ENCODE measurements at regions not wholly inside any gene's neighbourhood (a gene's known extent, or its start where the extent isn't known, plus 50 kb on each side); places are given as distances from the start of the nearest gene placed in this dataset.

DNA sequence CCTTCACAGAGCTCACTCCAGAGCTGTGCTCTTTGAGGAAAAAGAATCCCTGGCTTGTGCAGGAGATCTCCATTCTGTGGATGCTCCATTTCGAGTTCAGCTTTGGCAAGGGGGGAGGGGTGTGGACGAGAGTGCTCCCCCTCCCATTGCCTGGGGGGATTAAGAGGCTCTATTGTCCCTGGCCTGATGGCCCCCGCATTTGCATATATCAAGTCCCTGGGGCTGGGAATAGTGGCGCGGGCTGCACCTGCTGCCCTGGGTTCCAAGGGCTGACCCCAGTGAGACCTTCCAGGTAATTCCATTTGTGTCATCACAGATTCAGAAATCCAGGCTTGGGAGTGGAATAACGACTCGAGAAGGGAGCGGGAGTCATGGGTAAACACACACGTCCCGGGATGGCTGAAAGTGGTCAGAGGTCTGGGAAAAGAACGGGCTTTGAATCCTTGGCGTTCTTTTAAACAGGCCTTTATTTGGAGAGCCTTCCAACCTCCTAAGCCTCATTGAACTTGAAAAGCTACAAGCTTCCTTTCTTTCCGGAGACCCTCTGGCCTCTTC is 479.3 kb downstream of the HS3ST3B1 start:
- Histone ChIP-seq H3K27ac (ENCODE audit: low read length) (no peak overlapping the region), H3F3A (ENCODE audit: insufficient read depth, low read length, poor library complexity, severe bottlenecking) (no peaks in the 10 kb centered on the region), H3K9me3 (ENCODE audit: low read length) (no peaks in the 10 kb centered on the region), H3K4me2 (ENCODE audit: low read length) (no peak overlapping the region), H4K20me1 (ENCODE audit: insufficient read depth) (no peaks in the 10 kb centered on the region), H3K9me2 (ENCODE audit: insufficient read depth, low read length) (no peaks in the 10 kb centered on the region), H3K4me3 (ENCODE audit: low read length) (no peak overlapping the region), H3K79me2 (replicated peaks; ENCODE audit: insufficient read depth, low read length) (no peaks in the 10 kb centered on the region), H3K27me3 (ENCODE audit: insufficient read depth, low read depth, low read length) (no peaks in the 10 kb centered on the region), H3K36me3 (ENCODE audit: insufficient read depth, low read length) (no peaks in the 10 kb centered on the region), H2AFZ (ENCODE audit: low read depth, low read length) (no peak overlapping the region), H3K9ac (ENCODE audit: low read length) (no peak overlapping the region)
- TF ChIP-seq MXI1 (conservative IDR thresholded peaks at IDR 0.05; ENCODE audit: poor library complexity, severe bottlenecking) (no peak), EZH2 (IDR thresholded peaks at IDR 0.05; ENCODE audit: borderline replicate concordance, insufficient read depth, low read length, poor library complexity, severe bottlenecking) (no peak), EP300 (conservative IDR thresholded peaks at IDR 0.05; ENCODE audit: poor library complexity, severe bottlenecking) (no peak), TAF1 (IDR thresholded peaks at IDR 0.05; ENCODE audit: low read depth) (no peak), RAD21 (conservative IDR thresholded peaks at IDR 0.05) (no peak), POLR2AphosphoS5 (IDR thresholded peaks at IDR 0.05) (no peak), SMC3 (conservative IDR thresholded peaks at IDR 0.05; ENCODE audit: poor library complexity) (no peak)
- TF ChIP-seq, protein P1, sequence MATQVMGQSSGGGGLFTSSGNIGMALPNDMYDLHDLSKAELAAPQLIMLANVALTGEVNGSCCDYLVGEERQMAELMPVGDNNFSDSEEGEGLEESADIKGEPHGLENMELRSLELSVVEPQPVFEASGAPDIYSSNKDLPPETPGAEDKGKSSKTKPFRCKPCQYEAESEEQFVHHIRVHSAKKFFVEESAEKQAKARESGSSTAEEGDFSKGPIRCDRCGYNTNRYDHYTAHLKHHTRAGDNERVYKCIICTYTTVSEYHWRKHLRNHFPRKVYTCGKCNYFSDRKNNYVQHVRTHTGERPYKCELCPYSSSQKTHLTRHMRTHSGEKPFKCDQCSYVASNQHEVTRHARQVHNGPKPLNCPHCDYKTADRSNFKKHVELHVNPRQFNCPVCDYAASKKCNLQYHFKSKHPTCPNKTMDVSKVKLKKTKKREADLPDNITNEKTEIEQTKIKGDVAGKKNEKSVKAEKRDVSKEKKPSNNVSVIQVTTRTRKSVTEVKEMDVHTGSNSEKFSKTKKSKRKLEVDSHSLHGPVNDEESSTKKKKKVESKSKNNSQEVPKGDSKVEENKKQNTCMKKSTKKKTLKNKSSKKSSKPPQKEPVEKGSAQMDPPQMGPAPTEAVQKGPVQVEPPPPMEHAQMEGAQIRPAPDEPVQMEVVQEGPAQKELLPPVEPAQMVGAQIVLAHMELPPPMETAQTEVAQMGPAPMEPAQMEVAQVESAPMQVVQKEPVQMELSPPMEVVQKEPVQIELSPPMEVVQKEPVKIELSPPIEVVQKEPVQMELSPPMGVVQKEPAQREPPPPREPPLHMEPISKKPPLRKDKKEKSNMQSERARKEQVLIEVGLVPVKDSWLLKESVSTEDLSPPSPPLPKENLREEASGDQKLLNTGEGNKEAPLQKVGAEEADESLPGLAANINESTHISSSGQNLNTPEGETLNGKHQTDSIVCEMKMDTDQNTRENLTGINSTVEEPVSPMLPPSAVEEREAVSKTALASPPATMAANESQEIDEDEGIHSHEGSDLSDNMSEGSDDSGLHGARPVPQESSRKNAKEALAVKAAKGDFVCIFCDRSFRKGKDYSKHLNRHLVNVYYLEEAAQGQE (IDR thresholded peaks at IDR 0.05; ENCODE audit: borderline replicate concordance): no peak
- TF ChIP-seq, protein P2, sequence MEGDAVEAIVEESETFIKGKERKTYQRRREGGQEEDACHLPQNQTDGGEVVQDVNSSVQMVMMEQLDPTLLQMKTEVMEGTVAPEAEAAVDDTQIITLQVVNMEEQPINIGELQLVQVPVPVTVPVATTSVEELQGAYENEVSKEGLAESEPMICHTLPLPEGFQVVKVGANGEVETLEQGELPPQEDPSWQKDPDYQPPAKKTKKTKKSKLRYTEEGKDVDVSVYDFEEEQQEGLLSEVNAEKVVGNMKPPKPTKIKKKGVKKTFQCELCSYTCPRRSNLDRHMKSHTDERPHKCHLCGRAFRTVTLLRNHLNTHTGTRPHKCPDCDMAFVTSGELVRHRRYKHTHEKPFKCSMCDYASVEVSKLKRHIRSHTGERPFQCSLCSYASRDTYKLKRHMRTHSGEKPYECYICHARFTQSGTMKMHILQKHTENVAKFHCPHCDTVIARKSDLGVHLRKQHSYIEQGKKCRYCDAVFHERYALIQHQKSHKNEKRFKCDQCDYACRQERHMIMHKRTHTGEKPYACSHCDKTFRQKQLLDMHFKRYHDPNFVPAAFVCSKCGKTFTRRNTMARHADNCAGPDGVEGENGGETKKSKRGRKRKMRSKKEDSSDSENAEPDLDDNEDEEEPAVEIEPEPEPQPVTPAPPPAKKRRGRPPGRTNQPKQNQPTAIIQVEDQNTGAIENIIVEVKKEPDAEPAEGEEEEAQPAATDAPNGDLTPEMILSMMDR (IDR thresholded peaks at IDR 0.05; ENCODE audit: poor library complexity, severe bottlenecking): no peak

DNA sequence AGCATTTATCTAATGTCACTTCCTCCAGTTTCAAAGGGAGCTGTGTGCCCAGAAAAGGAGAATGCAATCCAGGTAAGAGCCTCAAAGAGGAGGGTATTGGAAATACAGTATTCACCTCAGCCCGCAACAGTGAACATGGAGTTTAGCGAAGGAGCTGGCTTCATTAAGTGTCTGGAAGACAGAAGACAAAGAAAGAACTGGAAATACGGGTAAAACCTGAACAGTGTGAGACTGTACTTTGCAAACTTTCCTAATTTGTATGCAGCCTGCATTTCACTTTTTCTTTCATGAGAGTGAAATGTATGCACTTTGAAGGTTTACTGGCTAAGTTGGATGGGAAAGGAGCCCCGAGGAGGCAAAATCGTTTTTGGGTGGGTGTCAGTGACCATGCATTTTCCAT is 478.4 kb downstream of the HS3ST3B1 start:
- no peaks in the 10 kb centered on the region for H3F3A ChIP-seq (ENCODE audit: insufficient read depth, low read length, poor library complexity, severe bottlenecking)
- no peak overlapping the region for H3K4me3 ChIP-seq (ENCODE audit: low read length)
- no peaks in the 10 kb centered on the region for H3K36me3 ChIP-seq (ENCODE audit: insufficient read depth, low read length)
- no peak overlapping the region for H3K9ac ChIP-seq (ENCODE audit: low read length)
- no peak overlapping the region for H3K27ac ChIP-seq (ENCODE audit: low read length)
- no peak for TF ChIP-seq SMC3 (conservative IDR thresholded peaks at IDR 0.05; ENCODE audit: poor library complexity)
- TF ChIP-seq RAD21 (conservative IDR thresholded peaks at IDR 0.05): no peak
- TF ChIP-seq, protein P1 (IDR thresholded peaks at IDR 0.05; ENCODE audit: borderline replicate concordance): no peak
- no peak for TF ChIP-seq MXI1 (conservative IDR thresholded peaks at IDR 0.05; ENCODE audit: poor library complexity, severe bottlenecking)
- no peak for TF ChIP-seq EZH2 (IDR thresholded peaks at IDR 0.05; ENCODE audit: borderline replicate concordance, insufficient read depth, low read length, poor library complexity, severe bottlenecking)
- TF ChIP-seq EP300 (conservative IDR thresholded peaks at IDR 0.05; ENCODE audit: poor library complexity, severe bottlenecking): no peak
- TF ChIP-seq POLR2AphosphoS5 (IDR thresholded peaks at IDR 0.05): no peak
- TF ChIP-seq TAF1 (IDR thresholded peaks at IDR 0.05; ENCODE audit: low read depth): no peak
- TF ChIP-seq, protein P2 (IDR thresholded peaks at IDR 0.05; ENCODE audit: poor library complexity, severe bottlenecking): no peak
- H4K20me1 ChIP-seq (ENCODE audit: insufficient read depth): no peaks in the 10 kb centered on the region
- no peak overlapping the region for H2AFZ ChIP-seq (ENCODE audit: low read depth, low read length)
- H3K79me2 ChIP-seq (replicated peaks; ENCODE audit: insufficient read depth, low read length): no peaks in the 10 kb centered on the region
- no peaks in the 10 kb centered on the region for H3K9me3 ChIP-seq (ENCODE audit: low read length)
- no peaks in the 10 kb centered on the region for H3K27me3 ChIP-seq (ENCODE audit: insufficient read depth, low read depth, low read length)
- no peak overlapping the region for H3K4me2 ChIP-seq (ENCODE audit: low read length)
- H3K9me2 ChIP-seq (ENCODE audit: insufficient read depth, low read length): no peaks in the 10 kb centered on the region

Measured in neural cell (in vitro differentiated cells).